Ovary (tissue), 7 donors: ENCODE measurements at regions not wholly inside any gene's neighbourhood (a gene's known extent, or its start where the extent isn't known, plus 50 kb on each side); places are given as distances from the start of the nearest gene placed in this dataset.

ENCODE experiments used
- DNase-seq, 5 donors: peaks; one replicate each; pipeline ENCODE4 v3.0.0-alpha.2; 2019 to 2020
- H3K27ac ChIP-seq, 2 donors: fragments of 200-600 bp; one replicate each; pipeline versions ENCODE4 v1.5.1 to v1.8.0; 2019 to 2022
- H3K27me3 ChIP-seq: fragments of 200-600 bp; one replicate; pipeline ENCODE4 v1.8.0; 2022
- H3K36me3 ChIP-seq: fragments of 200-600 bp; sonication (generic); one replicate; pipeline ENCODE4 v1.5.1; 2019
- H3K4me1 ChIP-seq: one replicate; pipeline ENCODE4 v1.8.1; 2013; ENCODE audit warnings: mild to moderate bottlenecking, moderate library complexity; ENCODE audit not compliant: insufficient read depth
- H3K4me3 ChIP-seq: fragments of 200-600 bp; sonication (generic); one replicate; pipeline ENCODE4 v1.5.1; 2017
- H3K9me3 ChIP-seq, 2 donors: fragments of 200-600 bp in 1 of 2; sonication (generic) in 1 of 2; one replicate each; pipeline versions ENCODE4 v1.5.1 to v1.8.1; 2013 to 2019; ENCODE audit warnings: mild to moderate bottlenecking in 1 of 2, moderate library complexity in 1 of 2
- CTCF ChIP-seq, 3 donors: fragments of 450-650 bp in 2 of 3; fragments of 200-600 bp in 1 of 3; IDR thresholded peaks; one replicate each; pipeline versions ENCODE4 v1.5.1 to v1.8.0; 2016 to 2022; ENCODE audit warnings: antibody characterized with exemption in 3 of 3, mild to moderate bottlenecking in 1 of 3
- EP300 ChIP-seq: sonication (generic); formaldehyde crosslinking; IDR thresholded peaks from one replicate; pipeline ENCODE4 v1.6.1; 2017; ENCODE audit warnings: antibody characterized with exemption
- POLR2A ChIP-seq: fragments of 450-650 bp; IDR thresholded peaks from one replicate; pipeline ENCODE4 v1.6.1; 2017; ENCODE audit warnings: antibody characterized with exemption, mild to moderate bottlenecking, moderate library complexity
- WGBS, 3 donors: extraction: QIAGEN DNeasy Blood & Tissue Kit in 1 of 3; methylation state at CpG; one replicate each; pipeline versions ENCODE4 v1.1.5 to v1.1.7; 2013 to 2017; 5-methylcytosine and 5-hydroxymethylcytosine counted together
- intact Hi-C, 4 donors: fragments of 100-400 bp; cut with DNase I; formaldehyde crosslinking; loops; one replicate each; pipeline versions ENCODE4 v1.11.0 to v1.15.1; 2022 to 2023
- donor health status: DM: no; HTN: no; CAD: no; lungs with moderate emphysema.
- donor health status: DM: no; HTN: no; CAD: no.
- donor health status: Bipolar disorder and iron deficiency.
- donor health status: DM: no; HTN: no; CAD: no.
- donor health status: DM: yes; HTN: yes; CAD: no.

- no peak for DNase-seq
- H3K36me3 ChIP-seq, result no peaks in the 10 kb centered on the region
- no peaks in the 10 kb centered on the region for H3K27me3 ChIP-seq
- H3K4me1 ChIP-seq, result no peaks in the 10 kb centered on the region
- no peak overlapping the region for H3K27ac ChIP-seq
- intact Hi-C loops, result no loop called here
- H3K9me3 ChIP-seq, result no peaks in the 10 kb centered on the region
- WGBS, 3 donors, result 80 to 87% (median 85%) methylated on average over 2 of the region's 2 CpGs
- TF ChIP-seq EP300, result no peak
- no peak for TF ChIP-seq CTCF (IDR thresholded peaks at IDR 0.05)
- TF ChIP-seq POLR2A, result no peak
- H3K4me3 ChIP-seq, result no peak overlapping the region
Observed at GRCh38 chr12:90593596-90594295, 361.2 kb downstream of the CCER1 start.

GRCh38 chr12:90589956-90590355, 365.0 kb downstream of the CCER1 start:
- H3K9me3 ChIP-seq, result no peaks in the 10 kb centered on the region
- intact Hi-C loops, result no loop called here
- DNase-seq, result no peak
- H3K27ac ChIP-seq, result no peak overlapping the region
- TF ChIP-seq CTCF (IDR thresholded peaks at IDR 0.05), result no peak
- TF ChIP-seq POLR2A, result no peak
- TF ChIP-seq EP300, result no peak
- no peaks in the 10 kb centered on the region for H3K4me1 ChIP-seq
- no peaks in the 10 kb centered on the region for H3K27me3 ChIP-seq
- no peaks in the 10 kb centered on the region for H3K36me3 ChIP-seq
- 94 to 100% (median 100%) methylated on average over 1 of the region's 1 CpG for WGBS, 3 donors
- no peak overlapping the region for H3K4me3 ChIP-seq

- DNase-seq, result no peak
Observed at GRCh38 chr12:90585640-90586304, 369.2 kb downstream of the CCER1 start.

GRCh38 chr12:90576707-90577106, 378.3 kb downstream of the CCER1 start:
- Histone ChIP-seq H3K9me3 (no peaks in the 10 kb centered on the region), H3K27me3 (no peaks in the 10 kb centered on the region), H3K4me3 (no peak overlapping the region), H3K4me1 (no peaks in the 10 kb centered on the region), H3K27ac (no peak overlapping the region), H3K36me3 (no peaks in the 10 kb centered on the region)
- no peak for DNase-seq
- TF ChIP-seq EP300 (no peak), CTCF (IDR thresholded peaks at IDR 0.05) (no peak), POLR2A (no peak)
- intact Hi-C loops, result no loop called here

More at GRCh38 chr12:90585640-90586304, 369.2 kb downstream of the CCER1 start:
- Histone ChIP-seq H3K27ac (no peak overlapping the region), H3K4me3 (no peak overlapping the region), H3K4me1 (no peaks in the 10 kb centered on the region), H3K9me3 (no peaks in the 10 kb centered on the region), H3K27me3 (no peaks in the 10 kb centered on the region), H3K36me3 (no peaks in the 10 kb centered on the region)
- TF ChIP-seq CTCF (IDR thresholded peaks at IDR 0.05) (no peak), EP300 (no peak), POLR2A (no peak)
- intact Hi-C loops, result no loop called here
- 74 to 79% (median 78%) methylated on average over 3 of the region's 3 CpGs for WGBS, 3 donors
